ENCODE measurements at regions not wholly inside any gene's neighbourhood (a gene's known extent, or its start where the extent isn't known, plus 50 kb on each side); places are given as distances from the start of the nearest gene placed in this dataset.

- ChIA-PET SMC1A (ENCODE audit: uncharacterized antibody, unreplicated experiment) (no interaction called here), POLR2A (no interaction called here), RAD21 (ENCODE audit: unreplicated experiment) (interaction anchor here (1.7 kb wide), 1 partner anchor 166 kb away, joined by 5 read pairs; no protein-coding TSS in a partner anchor), CTCF (no interaction called here)
- TF ChIP-seq, protein P1, sequence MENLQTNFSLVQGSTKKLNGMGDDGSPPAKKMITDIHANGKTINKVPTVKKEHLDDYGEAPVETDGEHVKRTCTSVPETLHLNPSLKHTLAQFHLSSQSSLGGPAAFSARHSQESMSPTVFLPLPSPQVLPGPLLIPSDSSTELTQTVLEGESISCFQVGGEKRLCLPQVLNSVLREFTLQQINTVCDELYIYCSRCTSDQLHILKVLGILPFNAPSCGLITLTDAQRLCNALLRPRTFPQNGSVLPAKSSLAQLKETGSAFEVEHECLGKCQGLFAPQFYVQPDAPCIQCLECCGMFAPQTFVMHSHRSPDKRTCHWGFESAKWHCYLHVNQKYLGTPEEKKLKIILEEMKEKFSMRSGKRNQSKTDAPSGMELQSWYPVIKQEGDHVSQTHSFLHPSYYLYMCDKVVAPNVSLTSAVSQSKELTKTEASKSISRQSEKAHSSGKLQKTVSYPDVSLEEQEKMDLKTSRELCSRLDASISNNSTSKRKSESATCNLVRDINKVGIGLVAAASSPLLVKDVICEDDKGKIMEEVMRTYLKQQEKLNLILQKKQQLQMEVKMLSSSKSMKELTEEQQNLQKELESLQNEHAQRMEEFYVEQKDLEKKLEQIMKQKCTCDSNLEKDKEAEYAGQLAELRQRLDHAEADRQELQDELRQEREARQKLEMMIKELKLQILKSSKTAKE (IDR thresholded peaks at IDR 0.05; ENCODE audit: low read depth, poor library complexity, severe bottlenecking) = no peak
- TF ChIP-seq YY1 (IDR thresholded peaks at IDR 0.05; ENCODE audit: low read depth, low read length) (no peak), IRF4 (IDR thresholded peaks at IDR 0.05; ENCODE audit: low read depth, low read length) (no peak), NBN (IDR thresholded peaks at IDR 0.05) (no peak), LARP7 (IDR thresholded peaks at IDR 0.05) (no peak)
- no peaks in the 10 kb centered on the region for H4K20me1 ChIP-seq (ENCODE audit: control insufficient read depth, insufficient read depth)
- no peak overlapping the region for H3K27ac ChIP-seq (ENCODE audit: control insufficient read depth, insufficient read depth)
- no peak for ATAC-seq
- H3K4me1 ChIP-seq (ENCODE audit: control insufficient read depth, insufficient read depth, low read length) = peaks cover 27% of the 10 kb centered on the region
- no peak for DNase-seq (ENCODE audit: low read depth, low spot score)
- no peak for FAIRE-seq
- H3K27me3 ChIP-seq (replicated peaks in 1 of 2; ENCODE audit: control insufficient read depth in 2 of 2, insufficient read depth in 2 of 2, low read length in 1 of 2) = no peaks in the 10 kb centered on the region
- H3K9me3 ChIP-seq (replicated peaks; ENCODE audit: control insufficient read depth, insufficient read depth, low read length) = peaks cover 7% of the 10 kb centered on the region; the same call in 2 of the 3 replicates
- no peak overlapping the region for H2AFZ ChIP-seq (ENCODE audit: control insufficient read depth, low read depth, low read length)
- H3K36me3 ChIP-seq (ENCODE audit: control insufficient read depth in 2 of 2, insufficient read depth in 2 of 2, low read length in 1 of 2) = no peaks in the 10 kb centered on the region
- no peak overlapping the region for H3K4me2 ChIP-seq (ENCODE audit: control insufficient read depth, insufficient read depth)
- intact Hi-C loops (cut with micrococcal nuclease; ENCODE audit: unreplicated experiment) = no loop called here
- in situ Hi-C loops (cut with MboI) = no loop called here
- H3K79me2 ChIP-seq (ENCODE audit: control insufficient read depth, insufficient read depth, low read length) = no peaks in the 10 kb centered on the region
- no peak overlapping the region for H3K9ac ChIP-seq (ENCODE audit: control insufficient read depth, insufficient read depth, low read length)
- WGBS (ENCODE audit: insufficient coverage, insufficient replicate concordance, low lambda C conversion rate, missing lambda C conversion rate) = 100% methylated on average over 2 of the region's 2 CpGs
- no peak overlapping the region for H3K4me3 ChIP-seq
- no TSS peak for BruUV-seq (replicated peaks)
These were observed 54.2 kb upstream of the EPS8L3 start for GRCh38 chr1:109817881-109818270.

GRCh38 chr1:109816975-109817535 lies 53.3 kb upstream of the EPS8L3 start:
- intact Hi-C loops (cut with micrococcal nuclease; ENCODE audit: unreplicated experiment) = no loop called here
- no peak for DNase-seq (ENCODE audit: low read depth, low spot score)
- H3K36me3 ChIP-seq (ENCODE audit: control insufficient read depth in 2 of 2, insufficient read depth in 2 of 2, low read length in 1 of 2) = no peaks in the 10 kb centered on the region
- no peak overlapping the region for H3K4me3 ChIP-seq
- no peaks in the 10 kb centered on the region for H3K79me2 ChIP-seq (ENCODE audit: control insufficient read depth, insufficient read depth, low read length)
- H3K9me3 ChIP-seq (replicated peaks; ENCODE audit: control insufficient read depth, insufficient read depth, low read length) = peaks cover 7% of the 10 kb centered on the region; the same call in 2 of the 3 replicates
- CTCF ChIA-PET = interaction anchor here (1.3 to 3.7 kb wide), 4 partner anchors 10 to 168 kb away, joined by 3 to 17 read pairs (median 4); partner anchors contain the start of gene AHCYL1
- 89% methylated on average over 4 of the region's 4 CpGs for WGBS (ENCODE audit: insufficient coverage, insufficient replicate concordance, low lambda C conversion rate, missing lambda C conversion rate)
- no peak for FAIRE-seq
- H3K9ac ChIP-seq (ENCODE audit: control insufficient read depth, insufficient read depth, low read length) = no peak overlapping the region
- no peak overlapping the region; the same call in 1 of the 2 replicates for H3K27ac ChIP-seq (ENCODE audit: control insufficient read depth, insufficient read depth)
- H2AFZ ChIP-seq (ENCODE audit: control insufficient read depth, low read depth, low read length) = no peak overlapping the region
- BruUV-seq (replicated peaks) = no TSS peak
- POLR2A ChIA-PET = interaction anchor here (2.1 kb wide), 1 partner anchor 168 kb away, joined by 5 read pairs; the partner anchor contains the start of gene AHCYL1
- H3K27me3 ChIP-seq (replicated peaks in 1 of 2; ENCODE audit: control insufficient read depth in 2 of 2, insufficient read depth in 2 of 2, low read length in 1 of 2) = no peaks in the 10 kb centered on the region
- H3K4me2 ChIP-seq (ENCODE audit: control insufficient read depth, insufficient read depth) = no peak overlapping the region; the same call in 1 of the 2 replicates
- RAD21 ChIA-PET (ENCODE audit: unreplicated experiment) = no interaction called here
- peaks cover 27% of the 10 kb centered on the region for H3K4me1 ChIP-seq (ENCODE audit: control insufficient read depth, insufficient read depth, low read length)
- ATAC-seq = no peak; the same call in 2 of the 3 replicates
- H4K20me1 ChIP-seq (ENCODE audit: control insufficient read depth, insufficient read depth) = no peaks in the 10 kb centered on the region
- in situ Hi-C loops (cut with MboI) = no loop called here
- SMC1A ChIA-PET (ENCODE audit: uncharacterized antibody, unreplicated experiment) = interaction anchor here (0.5 to 1.5 kb wide), 6 partner anchors 11 to 193 kb away, joined by 3 to 9 read pairs (median 4); partner anchors contain the start of gene AHCYL1
- TF ChIP-seq ZSCAN29 (IDR thresholded peaks at IDR 0.05) = no peak
- TF ChIP-seq, protein P2, sequence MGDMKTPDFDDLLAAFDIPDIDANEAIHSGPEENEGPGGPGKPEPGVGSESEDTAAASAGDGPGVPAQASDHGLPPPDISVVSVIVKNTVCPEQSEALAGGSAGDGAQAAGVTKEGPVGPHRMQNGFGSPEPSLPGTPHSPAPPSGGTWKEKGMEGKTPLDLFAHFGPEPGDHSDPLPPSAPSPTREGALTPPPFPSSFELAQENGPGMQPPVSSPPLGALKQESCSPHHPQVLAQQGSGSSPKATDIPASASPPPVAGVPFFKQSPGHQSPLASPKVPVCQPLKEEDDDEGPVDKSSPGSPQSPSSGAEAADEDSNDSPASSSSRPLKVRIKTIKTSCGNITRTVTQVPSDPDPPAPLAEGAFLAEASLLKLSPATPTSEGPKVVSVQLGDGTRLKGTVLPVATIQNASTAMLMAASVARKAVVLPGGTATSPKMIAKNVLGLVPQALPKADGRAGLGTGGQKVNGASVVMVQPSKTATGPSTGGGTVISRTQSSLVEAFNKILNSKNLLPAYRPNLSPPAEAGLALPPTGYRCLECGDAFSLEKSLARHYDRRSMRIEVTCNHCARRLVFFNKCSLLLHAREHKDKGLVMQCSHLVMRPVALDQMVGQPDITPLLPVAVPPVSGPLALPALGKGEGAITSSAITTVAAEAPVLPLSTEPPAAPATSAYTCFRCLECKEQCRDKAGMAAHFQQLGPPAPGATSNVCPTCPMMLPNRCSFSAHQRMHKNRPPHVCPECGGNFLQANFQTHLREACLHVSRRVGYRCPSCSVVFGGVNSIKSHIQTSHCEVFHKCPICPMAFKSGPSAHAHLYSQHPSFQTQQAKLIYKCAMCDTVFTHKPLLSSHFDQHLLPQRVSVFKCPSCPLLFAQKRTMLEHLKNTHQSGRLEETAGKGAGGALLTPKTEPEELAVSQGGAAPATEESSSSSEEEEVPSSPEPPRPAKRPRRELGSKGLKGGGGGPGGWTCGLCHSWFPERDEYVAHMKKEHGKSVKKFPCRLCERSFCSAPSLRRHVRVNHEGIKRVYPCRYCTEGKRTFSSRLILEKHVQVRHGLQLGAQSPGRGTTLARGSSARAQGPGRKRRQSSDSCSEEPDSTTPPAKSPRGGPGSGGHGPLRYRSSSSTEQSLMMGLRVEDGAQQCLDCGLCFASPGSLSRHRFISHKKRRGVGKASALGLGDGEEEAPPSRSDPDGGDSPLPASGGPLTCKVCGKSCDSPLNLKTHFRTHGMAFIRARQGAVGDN (IDR thresholded peaks at IDR 0.05) = no peak
- no peak for TF ChIP-seq RAD51 (IDR thresholded peaks at IDR 0.05)
- TF ChIP-seq, protein P1 (IDR thresholded peaks at IDR 0.05; ENCODE audit: low read depth, poor library complexity, severe bottlenecking) = no peak
- no peak for TF ChIP-seq BRCA1 (IDR thresholded peaks at IDR 0.05; ENCODE audit: low read depth, low read length)

Measured in GM12878 (cell line).